ENCODE measurements at regions not wholly inside any gene's neighbourhood (a gene's known extent, or its start where the extent isn't known, plus 50 kb on each side); places are given as distances from the start of the nearest gene placed in this dataset.

DNA sequence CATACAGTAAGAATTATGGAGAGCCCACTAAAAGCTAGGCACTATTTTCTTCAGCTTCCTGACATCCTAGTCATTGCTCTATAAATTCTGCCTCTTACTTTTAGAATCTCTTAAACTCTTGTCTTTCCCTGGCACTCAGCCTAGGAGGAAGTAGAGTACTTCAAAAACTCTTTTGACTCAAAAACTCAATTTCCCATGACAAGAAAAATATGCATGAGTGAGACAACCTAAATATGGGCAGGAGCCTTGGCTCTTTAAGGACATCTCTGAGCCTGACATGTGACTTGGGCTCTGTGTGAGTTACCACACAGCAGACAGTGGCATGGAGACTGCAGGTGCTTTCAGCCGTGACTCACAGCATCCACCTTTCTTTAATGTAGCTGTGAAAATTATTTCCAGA is 97.5 kb upstream of the CCDC179 start:
- H3K4me1 ChIP-seq (ENCODE audit: control insufficient read depth, extremely low read depth, insufficient read depth, low read length) = no peaks in the 10 kb centered on the region
- H3K27me3 ChIP-seq (ENCODE audit: control insufficient read depth, extremely low read depth, insufficient read depth, low read length) = no peaks in the 10 kb centered on the region
- H4K20me1 ChIP-seq (ENCODE audit: control insufficient read depth, extremely low read depth, insufficient read depth, low read length) = no peaks in the 10 kb centered on the region
- no peak overlapping the region for H2AFZ ChIP-seq (ENCODE audit: control insufficient read depth, low read length)
- H3K36me3 ChIP-seq (ENCODE audit: control insufficient read depth in 2 of 2, extremely low read depth in 1 of 2, insufficient read depth in 2 of 2, low read length in 2 of 2) = no peaks in the 10 kb centered on the region
- no peaks in the 10 kb centered on the region for H3K9me1 ChIP-seq (ENCODE audit: control insufficient read depth, extremely low read depth, insufficient read depth, low read length)
- H3K4me3 ChIP-seq (ENCODE audit: control insufficient read depth in 2 of 3, extremely low read depth in 1 of 3, insufficient read depth in 2 of 3, low read depth in 1 of 3, low read length in 3 of 3) = no peak overlapping the region
- dilution Hi-C loops (cut with MboI; ENCODE audit: extremely low pct_ligation_motif_present, low sequenced_read_pairs) = no loop called here
- H3K4me2 ChIP-seq (ENCODE audit: control insufficient read depth, extremely low read depth, insufficient read depth, low read depth, low read length) = no peak overlapping the region
- no peaks in the 10 kb centered on the region for H3K79me2 ChIP-seq (ENCODE audit: control insufficient read depth, insufficient read depth, low read length)
- no peak for TF ChIP-seq EZH2 (IDR thresholded peaks at IDR 0.05; ENCODE audit: low read length)
- TF ChIP-seq, protein P1, sequence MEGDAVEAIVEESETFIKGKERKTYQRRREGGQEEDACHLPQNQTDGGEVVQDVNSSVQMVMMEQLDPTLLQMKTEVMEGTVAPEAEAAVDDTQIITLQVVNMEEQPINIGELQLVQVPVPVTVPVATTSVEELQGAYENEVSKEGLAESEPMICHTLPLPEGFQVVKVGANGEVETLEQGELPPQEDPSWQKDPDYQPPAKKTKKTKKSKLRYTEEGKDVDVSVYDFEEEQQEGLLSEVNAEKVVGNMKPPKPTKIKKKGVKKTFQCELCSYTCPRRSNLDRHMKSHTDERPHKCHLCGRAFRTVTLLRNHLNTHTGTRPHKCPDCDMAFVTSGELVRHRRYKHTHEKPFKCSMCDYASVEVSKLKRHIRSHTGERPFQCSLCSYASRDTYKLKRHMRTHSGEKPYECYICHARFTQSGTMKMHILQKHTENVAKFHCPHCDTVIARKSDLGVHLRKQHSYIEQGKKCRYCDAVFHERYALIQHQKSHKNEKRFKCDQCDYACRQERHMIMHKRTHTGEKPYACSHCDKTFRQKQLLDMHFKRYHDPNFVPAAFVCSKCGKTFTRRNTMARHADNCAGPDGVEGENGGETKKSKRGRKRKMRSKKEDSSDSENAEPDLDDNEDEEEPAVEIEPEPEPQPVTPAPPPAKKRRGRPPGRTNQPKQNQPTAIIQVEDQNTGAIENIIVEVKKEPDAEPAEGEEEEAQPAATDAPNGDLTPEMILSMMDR (optimal IDR thresholded peaks at IDR 0.05 in 1 of 3, IDR thresholded peaks at IDR 0.05 in 1 of 3, conservative IDR thresholded peaks at IDR 0.05 in 1 of 3; ENCODE audit: extremely low read depth in 1 of 3, insufficient read depth in 2 of 3, low read length in 3 of 3) = no peak
- no peak overlapping the region for H3K9ac ChIP-seq (ENCODE audit: control insufficient read depth, extremely low read depth, insufficient read depth, low read length)
- H3K27ac ChIP-seq (ENCODE audit: control insufficient read depth, insufficient read depth, low read length) = no peak overlapping the region
- DNase-seq (ENCODE audit: low read depth, low spot score) (no peak), FAIRE-seq (no peak)
- no peaks in the 10 kb centered on the region for H3K9me3 ChIP-seq (ENCODE audit: control insufficient read depth, low read depth, low read length)

DNA sequence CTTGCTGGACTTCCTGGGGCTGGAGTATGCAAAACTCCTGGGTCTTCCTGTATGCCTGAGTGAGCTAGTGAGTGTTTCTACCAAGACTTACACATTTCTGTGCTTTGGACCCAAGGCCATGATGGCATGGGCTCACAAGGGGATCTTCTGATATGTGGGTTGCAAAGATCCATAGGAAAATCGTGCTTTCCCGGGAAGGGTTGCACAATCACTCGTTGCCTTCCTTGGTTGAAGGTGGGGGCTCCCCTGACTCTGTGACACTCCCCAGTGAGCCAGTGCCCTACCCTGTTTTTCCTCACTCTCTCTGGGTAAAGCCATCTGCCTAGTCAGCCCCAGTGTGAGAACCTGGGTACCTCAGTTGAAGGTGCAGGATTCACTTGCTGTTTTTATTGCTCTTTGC is 114.0 kb upstream of the CCDC179 start:
- no peaks in the 10 kb centered on the region for H4K20me1 ChIP-seq (ENCODE audit: control insufficient read depth, extremely low read depth, insufficient read depth, low read length)
- H3K79me2 ChIP-seq (ENCODE audit: control insufficient read depth, insufficient read depth, low read length) = no peaks in the 10 kb centered on the region
- H3K4me3 ChIP-seq (ENCODE audit: control insufficient read depth in 2 of 3, extremely low read depth in 1 of 3, insufficient read depth in 2 of 3, low read depth in 1 of 3, low read length in 3 of 3) = no peak overlapping the region
- no peak overlapping the region for H3K9ac ChIP-seq (ENCODE audit: control insufficient read depth, extremely low read depth, insufficient read depth, low read length)
- no peak overlapping the region for H3K4me2 ChIP-seq (ENCODE audit: control insufficient read depth, extremely low read depth, insufficient read depth, low read depth, low read length)
- no peaks in the 10 kb centered on the region for H3K27me3 ChIP-seq (ENCODE audit: control insufficient read depth, extremely low read depth, insufficient read depth, low read length)
- no peaks in the 10 kb centered on the region for H3K36me3 ChIP-seq (ENCODE audit: control insufficient read depth in 2 of 2, extremely low read depth in 1 of 2, insufficient read depth in 2 of 2, low read length in 2 of 2)
- no peaks in the 10 kb centered on the region for H3K9me1 ChIP-seq (ENCODE audit: control insufficient read depth, extremely low read depth, insufficient read depth, low read length)
- H3K4me1 ChIP-seq (ENCODE audit: control insufficient read depth, extremely low read depth, insufficient read depth, low read length) = no peaks in the 10 kb centered on the region
- no peak for DNase-seq (ENCODE audit: low read depth, low spot score)
- dilution Hi-C loops (cut with MboI; ENCODE audit: extremely low pct_ligation_motif_present, low sequenced_read_pairs) = no loop called here
- no peak overlapping the region for H3K27ac ChIP-seq (ENCODE audit: control insufficient read depth, insufficient read depth, low read length)
- H3K9me3 ChIP-seq (ENCODE audit: control insufficient read depth, low read depth, low read length) = no peaks in the 10 kb centered on the region
- H2AFZ ChIP-seq (ENCODE audit: control insufficient read depth, low read length) = no peak overlapping the region
- TF ChIP-seq EZH2 (IDR thresholded peaks at IDR 0.05; ENCODE audit: low read length) = no peak
- TF ChIP-seq, protein P1 (optimal IDR thresholded peaks at IDR 0.05 in 1 of 3, IDR thresholded peaks at IDR 0.05 in 1 of 3, conservative IDR thresholded peaks at IDR 0.05 in 1 of 3; ENCODE audit: extremely low read depth in 1 of 3, insufficient read depth in 2 of 3, low read length in 3 of 3) = no peak
- FAIRE-seq = no peak
